ENCODE measurements at regions not wholly inside any gene's neighbourhood (a gene's known extent, or its start where the extent isn't known, plus 50 kb on each side); places are given as distances from the start of the nearest gene placed in this dataset.

DNA sequence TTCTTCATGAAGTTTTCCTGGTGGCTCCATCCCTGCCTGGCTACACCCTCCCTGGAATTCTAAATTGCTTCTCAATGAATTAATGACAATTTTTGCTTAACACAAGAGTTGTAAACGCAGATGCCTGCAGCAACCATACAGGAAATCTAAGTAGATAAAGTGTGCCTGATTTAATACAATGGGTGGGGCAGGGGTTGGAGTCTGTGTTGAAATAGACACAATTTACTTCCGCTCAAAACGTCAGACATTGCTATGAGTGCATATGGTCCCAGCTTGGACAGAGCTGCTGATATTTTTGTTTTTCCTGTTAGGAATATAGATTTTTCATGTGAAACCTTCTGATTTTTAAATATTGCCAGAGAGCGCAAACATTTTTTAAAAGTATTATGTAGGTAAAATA is 1235.0 kb upstream of the SORCS1 start:
- Histone ChIP-seq H3K36me3 (ENCODE audit: control insufficient read depth in 1 of 2, insufficient read depth in 2 of 2, low read length in 2 of 2) (no peaks in the 10 kb centered on the region), H3K27ac (ENCODE audit: low read depth, low read length) (no peak overlapping the region), H3K4me1 (ENCODE audit: control insufficient read depth in 1 of 2, insufficient read depth in 2 of 2, low read length in 2 of 2) (no peaks in the 10 kb centered on the region), H3K9ac (ENCODE audit: low read depth in 1 of 2, low read length in 2 of 2) (no peak overlapping the region), H3K4me3 (ENCODE audit: low read depth in 1 of 2, low read length in 2 of 2) (no peak overlapping the region), H3K27me3 (ENCODE audit: control insufficient read depth in 1 of 2, insufficient read depth in 2 of 2, low read length in 2 of 2) (no peaks in the 10 kb centered on the region), H3K9me3 (ENCODE audit: control insufficient read depth in 1 of 2, low read length in 2 of 2) (peaks cover 0 to 6% of the 10 kb centered on the region in 2 donors)

DNA sequence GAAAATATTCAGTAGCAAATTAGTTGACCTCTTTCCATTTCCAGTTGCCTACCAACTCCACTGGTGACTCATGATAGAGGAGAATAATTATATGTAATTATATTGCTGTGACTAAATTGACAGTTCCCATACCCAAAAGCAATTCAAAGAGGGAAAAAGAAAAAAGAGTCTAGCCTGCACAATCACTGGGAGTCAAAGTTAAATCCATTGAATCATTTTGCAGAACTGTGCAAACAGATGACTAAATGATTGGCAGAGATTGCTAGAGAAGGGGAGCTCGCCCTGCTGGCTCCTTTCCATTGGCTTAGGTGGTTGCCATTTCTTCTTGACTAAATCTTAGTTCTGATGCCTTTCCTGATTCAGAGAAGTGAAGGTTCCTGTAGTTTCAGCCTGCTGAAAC is 1228.6 kb upstream of the SORCS1 start:
- Histone ChIP-seq H3K9ac (ENCODE audit: low read depth in 1 of 2, low read length in 2 of 2) (no peak overlapping the region), H3K4me1 (ENCODE audit: control insufficient read depth in 1 of 2, insufficient read depth in 2 of 2, low read length in 2 of 2) (no peaks in the 10 kb centered on the region), H3K27ac (ENCODE audit: low read depth, low read length) (no peak overlapping the region), H3K4me3 (ENCODE audit: low read depth in 1 of 2, low read length in 2 of 2) (no peak overlapping the region), H3K9me3 (ENCODE audit: control insufficient read depth in 1 of 2, low read length in 2 of 2) (no peaks in the 10 kb centered on the region), H3K27me3 (ENCODE audit: control insufficient read depth in 1 of 2, insufficient read depth in 2 of 2, low read length in 2 of 2) (no peaks in the 10 kb centered on the region), H3K36me3 (ENCODE audit: control insufficient read depth in 1 of 2, insufficient read depth in 2 of 2, low read length in 2 of 2) (no peaks in the 10 kb centered on the region)

DNA sequence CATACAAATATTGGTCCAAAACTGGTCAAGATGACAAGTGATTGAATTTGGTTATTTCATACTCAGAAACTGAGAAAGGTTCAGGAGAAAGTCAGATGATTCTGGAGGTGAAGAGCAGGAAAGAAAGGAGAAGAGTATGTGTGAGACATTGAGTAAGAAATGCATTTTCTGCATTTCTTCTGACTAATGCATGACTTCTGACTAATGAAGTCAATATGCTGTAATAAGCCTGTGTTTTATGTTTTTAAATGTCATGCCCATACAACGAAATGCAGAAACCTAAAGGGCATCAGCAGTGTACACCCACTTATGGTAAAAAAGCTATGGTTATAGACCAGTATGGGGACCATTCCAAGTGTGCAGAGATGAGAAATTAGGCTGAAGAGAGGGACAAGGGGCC is 1227.8 kb upstream of the SORCS1 start:
- H3K9ac ChIP-seq (ENCODE audit: low read depth in 1 of 2, low read length in 2 of 2), result no peak overlapping the region
- H3K4me3 ChIP-seq (ENCODE audit: low read depth in 1 of 2, low read length in 2 of 2), result no peak overlapping the region

DNA sequence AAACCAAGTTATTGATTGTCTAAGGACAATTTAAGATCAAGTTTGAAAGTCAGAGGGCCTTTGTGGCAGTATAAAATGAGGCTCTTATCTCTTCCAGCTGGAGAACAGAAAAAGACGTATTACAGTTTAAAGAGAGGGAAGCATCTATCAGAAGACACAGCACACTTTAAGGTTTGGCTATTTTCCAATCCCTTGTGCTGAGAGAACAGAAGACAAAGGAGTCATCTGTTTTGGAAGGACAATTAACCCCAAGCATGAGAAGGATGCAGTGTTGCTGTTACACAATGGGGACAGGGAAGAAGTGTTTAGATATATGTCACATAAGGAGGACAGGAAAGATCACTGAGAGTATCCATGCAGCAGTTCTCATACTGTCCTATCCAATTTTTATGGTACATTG is 1224.2 kb upstream of the SORCS1 start:
- Histone ChIP-seq H3K27me3 (ENCODE audit: control insufficient read depth in 1 of 2, insufficient read depth in 2 of 2, low read length in 2 of 2) (no peaks in the 10 kb centered on the region), H3K27ac (ENCODE audit: low read depth, low read length) (no peak overlapping the region), H3K36me3 (ENCODE audit: control insufficient read depth in 1 of 2, insufficient read depth in 2 of 2, low read length in 2 of 2) (no peaks in the 10 kb centered on the region), H3K4me1 (ENCODE audit: control insufficient read depth in 1 of 2, insufficient read depth in 2 of 2, low read length in 2 of 2) (no peaks in the 10 kb centered on the region), H3K9me3 (ENCODE audit: control insufficient read depth in 1 of 2, low read length in 2 of 2) (no peaks in the 10 kb centered on the region), H3K4me3 (ENCODE audit: low read depth in 1 of 2, low read length in 2 of 2) (no peak overlapping the region), H3K9ac (ENCODE audit: low read depth in 1 of 2, low read length in 2 of 2) (no peak overlapping the region)

More for the DNA sequence above, 1227.8 kb upstream of the SORCS1 start:
- H3K27ac ChIP-seq (ENCODE audit: low read depth, low read length), result no peak overlapping the region
- no peaks in the 10 kb centered on the region for H3K36me3 ChIP-seq (ENCODE audit: control insufficient read depth in 1 of 2, insufficient read depth in 2 of 2, low read length in 2 of 2)
- H3K4me1 ChIP-seq (ENCODE audit: control insufficient read depth in 1 of 2, insufficient read depth in 2 of 2, low read length in 2 of 2), result no peaks in the 10 kb centered on the region
- H3K9me3 ChIP-seq (ENCODE audit: control insufficient read depth in 1 of 2, low read length in 2 of 2), result no peaks in the 10 kb centered on the region
- no peaks in the 10 kb centered on the region for H3K27me3 ChIP-seq (ENCODE audit: control insufficient read depth in 1 of 2, insufficient read depth in 2 of 2, low read length in 2 of 2)

DNA sequence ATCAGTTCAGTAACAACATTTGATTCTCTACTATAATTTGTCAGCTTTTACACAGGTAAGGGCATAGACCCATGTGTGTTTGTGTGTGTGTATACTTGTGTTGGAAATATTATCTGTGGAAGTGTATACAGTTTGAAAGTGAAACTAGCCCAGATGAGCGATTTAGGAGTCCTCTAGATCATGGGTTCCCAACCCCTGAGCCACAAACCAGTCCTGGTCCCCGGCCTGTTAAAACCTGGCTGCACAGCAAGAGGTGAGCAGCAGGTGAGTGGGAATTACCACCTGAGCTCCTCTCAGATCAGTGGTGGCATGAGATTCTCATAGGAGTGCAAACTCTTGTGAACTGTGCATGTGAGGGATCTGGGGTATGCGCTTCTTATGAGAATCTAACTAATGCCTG is 1221.5 kb upstream of the SORCS1 start:
- no peaks in the 10 kb centered on the region for H3K9me3 ChIP-seq (ENCODE audit: control insufficient read depth in 1 of 2, low read length in 2 of 2)
- H3K9ac ChIP-seq (ENCODE audit: low read depth in 1 of 2, low read length in 2 of 2), result no peak overlapping the region
- H3K27ac ChIP-seq (ENCODE audit: low read depth, low read length), result no peak overlapping the region
- no peaks in the 10 kb centered on the region for H3K27me3 ChIP-seq (ENCODE audit: control insufficient read depth in 1 of 2, insufficient read depth in 2 of 2, low read length in 2 of 2)
- no peaks in the 10 kb centered on the region for H3K4me1 ChIP-seq (ENCODE audit: control insufficient read depth in 1 of 2, insufficient read depth in 2 of 2, low read length in 2 of 2)
- H3K36me3 ChIP-seq (ENCODE audit: control insufficient read depth in 1 of 2, insufficient read depth in 2 of 2, low read length in 2 of 2), result no peaks in the 10 kb centered on the region
- H3K4me3 ChIP-seq (ENCODE audit: low read depth in 1 of 2, low read length in 2 of 2), result no peak overlapping the region

DNA sequence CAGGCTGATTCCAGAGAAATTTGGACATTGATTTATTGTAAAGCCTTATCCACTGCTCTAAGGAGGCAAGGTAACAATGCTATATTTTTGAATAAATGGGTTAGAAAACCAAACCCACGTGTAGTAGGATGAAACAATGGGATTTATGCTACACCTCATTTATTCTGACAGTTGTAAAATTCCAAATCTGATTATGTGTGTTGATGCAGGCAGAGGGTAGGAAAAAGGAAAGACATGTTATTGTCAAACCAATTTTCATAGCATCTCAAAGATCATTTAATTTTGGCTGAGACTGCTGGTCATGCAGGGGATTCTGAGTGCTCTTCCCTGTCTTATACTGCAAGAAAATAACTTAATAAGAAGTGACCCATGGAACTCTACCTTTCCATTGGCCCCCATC is 1219.9 kb upstream of the SORCS1 start:
- H3K4me1 ChIP-seq (ENCODE audit: control insufficient read depth in 1 of 2, insufficient read depth in 2 of 2, low read length in 2 of 2), result no peaks in the 10 kb centered on the region
- H3K4me3 ChIP-seq (ENCODE audit: low read depth in 1 of 2, low read length in 2 of 2), result no peak overlapping the region
- no peaks in the 10 kb centered on the region for H3K9me3 ChIP-seq (ENCODE audit: control insufficient read depth in 1 of 2, low read length in 2 of 2)
- H3K9ac ChIP-seq (ENCODE audit: low read depth in 1 of 2, low read length in 2 of 2), result no peak overlapping the region
- H3K27ac ChIP-seq (ENCODE audit: low read depth, low read length), result no peak overlapping the region
- no peaks in the 10 kb centered on the region for H3K36me3 ChIP-seq (ENCODE audit: control insufficient read depth in 1 of 2, insufficient read depth in 2 of 2, low read length in 2 of 2)
- no peaks in the 10 kb centered on the region for H3K27me3 ChIP-seq (ENCODE audit: control insufficient read depth in 1 of 2, insufficient read depth in 2 of 2, low read length in 2 of 2)

DNA sequence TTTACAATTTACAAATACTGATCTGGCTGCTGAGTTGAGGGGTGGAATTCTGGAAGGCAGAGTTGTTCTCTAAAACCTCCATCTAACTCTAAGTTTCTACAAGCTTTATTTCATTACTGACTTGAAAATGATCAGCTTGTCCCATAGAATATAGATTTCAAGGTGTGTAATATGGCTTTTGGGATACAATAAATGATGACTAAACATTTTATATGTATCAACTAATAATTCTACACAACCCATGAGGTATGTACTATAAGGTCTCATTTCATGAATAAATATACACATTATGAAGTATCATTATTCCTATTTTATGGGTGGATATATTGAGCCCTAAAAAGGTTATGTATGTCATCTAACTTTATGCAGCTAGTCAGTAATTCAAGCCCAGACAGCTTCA is 1214.3 kb upstream of the SORCS1 start:
- Histone ChIP-seq H3K9ac (ENCODE audit: low read depth in 1 of 2, low read length in 2 of 2) (no peak overlapping the region), H3K9me3 (ENCODE audit: control insufficient read depth in 1 of 2, low read length in 2 of 2) (peaks cover 0 to 6% of the 10 kb centered on the region in 2 donors), H3K27ac (ENCODE audit: low read depth, low read length) (no peak overlapping the region), H3K4me1 (ENCODE audit: control insufficient read depth in 1 of 2, insufficient read depth in 2 of 2, low read length in 2 of 2) (no peaks in the 10 kb centered on the region), H3K27me3 (ENCODE audit: control insufficient read depth in 1 of 2, insufficient read depth in 2 of 2, low read length in 2 of 2) (no peaks in the 10 kb centered on the region), H3K4me3 (ENCODE audit: low read depth in 1 of 2, low read length in 2 of 2) (no peak overlapping the region), H3K36me3 (ENCODE audit: control insufficient read depth in 1 of 2, insufficient read depth in 2 of 2, low read length in 2 of 2) (no peaks in the 10 kb centered on the region)

DNA sequence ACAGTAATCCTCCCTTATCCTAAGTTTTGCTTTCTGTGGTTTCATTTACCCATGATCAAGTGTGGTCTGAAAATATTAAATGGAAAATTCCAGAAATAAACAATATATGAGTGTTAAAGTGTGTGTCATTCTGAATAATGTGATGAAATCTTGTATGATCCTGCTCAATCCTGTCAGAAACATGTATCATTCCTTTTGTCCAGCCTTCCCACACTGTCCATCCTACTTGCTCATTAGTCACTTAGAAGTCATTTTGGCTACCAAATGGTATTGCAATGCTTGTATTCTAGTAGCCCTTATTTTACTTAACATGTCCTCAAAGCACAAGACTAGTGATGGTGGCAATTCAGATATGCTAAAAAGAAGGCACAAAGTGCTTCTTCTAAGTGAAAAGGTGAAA is 1211.2 kb upstream of the SORCS1 start:
- Histone ChIP-seq H3K9ac (ENCODE audit: low read depth in 1 of 2, low read length in 2 of 2) (no peak overlapping the region), H3K4me3 (ENCODE audit: low read depth in 1 of 2, low read length in 2 of 2) (no peak overlapping the region), H3K27me3 (ENCODE audit: control insufficient read depth in 1 of 2, insufficient read depth in 2 of 2, low read length in 2 of 2) (no peaks in the 10 kb centered on the region), H3K27ac (ENCODE audit: low read depth, low read length) (no peak overlapping the region), H3K36me3 (ENCODE audit: control insufficient read depth in 1 of 2, insufficient read depth in 2 of 2, low read length in 2 of 2) (no peaks in the 10 kb centered on the region), H3K4me1 (ENCODE audit: control insufficient read depth in 1 of 2, insufficient read depth in 2 of 2, low read length in 2 of 2) (no peaks in the 10 kb centered on the region), H3K9me3 (ENCODE audit: control insufficient read depth in 1 of 2, low read length in 2 of 2) (peaks cover 0 to 6% of the 10 kb centered on the region in 2 donors)

DNA sequence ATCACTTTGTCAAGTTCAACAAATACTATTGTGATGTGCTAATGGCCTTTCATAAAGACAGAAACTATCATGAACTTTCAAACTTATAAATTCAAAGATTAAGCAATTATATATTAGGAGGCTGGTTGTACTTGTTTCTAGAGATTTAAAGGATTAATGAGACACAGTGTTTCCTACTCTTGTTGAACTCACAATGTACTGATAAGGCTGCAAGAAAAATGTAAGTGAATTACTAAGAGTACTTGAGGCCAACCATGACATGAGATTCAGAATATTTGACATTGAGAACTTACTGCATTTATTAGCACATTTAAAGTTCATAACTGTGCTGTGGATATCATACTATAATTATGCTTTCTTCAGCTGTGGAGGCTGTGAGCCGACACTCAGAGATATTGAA is 1210.5 kb upstream of the SORCS1 start:
- peaks cover 0 to 6% of the 10 kb centered on the region in 2 donors for H3K9me3 ChIP-seq (ENCODE audit: control insufficient read depth in 1 of 2, low read length in 2 of 2)
- H3K9ac ChIP-seq (ENCODE audit: low read depth in 1 of 2, low read length in 2 of 2), result no peak overlapping the region
- H3K4me3 ChIP-seq (ENCODE audit: low read depth in 1 of 2, low read length in 2 of 2), result no peak overlapping the region
- no peaks in the 10 kb centered on the region for H3K4me1 ChIP-seq (ENCODE audit: control insufficient read depth in 1 of 2, insufficient read depth in 2 of 2, low read length in 2 of 2)
- no peaks in the 10 kb centered on the region for H3K36me3 ChIP-seq (ENCODE audit: control insufficient read depth in 1 of 2, insufficient read depth in 2 of 2, low read length in 2 of 2)
- no peak overlapping the region for H3K27ac ChIP-seq (ENCODE audit: low read depth, low read length)
- no peaks in the 10 kb centered on the region for H3K27me3 ChIP-seq (ENCODE audit: control insufficient read depth in 1 of 2, insufficient read depth in 2 of 2, low read length in 2 of 2)

DNA sequence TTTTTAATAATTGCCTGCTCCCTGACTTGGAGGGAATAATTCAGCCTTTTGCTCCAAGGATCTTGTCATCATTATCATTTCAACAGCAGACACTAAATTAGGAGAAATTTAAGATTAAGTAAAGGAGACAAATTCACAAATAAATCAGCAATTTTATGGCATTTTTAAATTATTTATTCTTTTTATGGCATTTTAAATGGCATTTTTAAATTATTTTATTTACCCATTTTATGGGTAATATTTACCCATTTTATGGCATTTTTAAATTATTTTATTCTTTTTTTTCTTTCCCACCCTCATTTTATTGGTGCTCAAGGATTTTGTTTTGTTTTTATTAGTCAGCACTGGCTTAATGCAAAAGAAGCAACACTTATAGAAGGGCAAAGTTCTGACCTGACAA is 1201.0 kb upstream of the SORCS1 start:
- Histone ChIP-seq H3K4me1 (ENCODE audit: control insufficient read depth in 1 of 2, insufficient read depth in 2 of 2, low read length in 2 of 2) (no peaks in the 10 kb centered on the region), H3K27me3 (ENCODE audit: control insufficient read depth in 1 of 2, insufficient read depth in 2 of 2, low read length in 2 of 2) (no peaks in the 10 kb centered on the region), H3K9ac (ENCODE audit: low read depth in 1 of 2, low read length in 2 of 2) (no peak overlapping the region), H3K9me3 (ENCODE audit: control insufficient read depth in 1 of 2, low read length in 2 of 2) (no peaks in the 10 kb centered on the region), H3K27ac (ENCODE audit: low read depth, low read length) (no peak overlapping the region), H3K36me3 (ENCODE audit: control insufficient read depth in 1 of 2, insufficient read depth in 2 of 2, low read length in 2 of 2) (no peaks in the 10 kb centered on the region), H3K4me3 (ENCODE audit: low read depth in 1 of 2, low read length in 2 of 2) (no peak overlapping the region)

DNA sequence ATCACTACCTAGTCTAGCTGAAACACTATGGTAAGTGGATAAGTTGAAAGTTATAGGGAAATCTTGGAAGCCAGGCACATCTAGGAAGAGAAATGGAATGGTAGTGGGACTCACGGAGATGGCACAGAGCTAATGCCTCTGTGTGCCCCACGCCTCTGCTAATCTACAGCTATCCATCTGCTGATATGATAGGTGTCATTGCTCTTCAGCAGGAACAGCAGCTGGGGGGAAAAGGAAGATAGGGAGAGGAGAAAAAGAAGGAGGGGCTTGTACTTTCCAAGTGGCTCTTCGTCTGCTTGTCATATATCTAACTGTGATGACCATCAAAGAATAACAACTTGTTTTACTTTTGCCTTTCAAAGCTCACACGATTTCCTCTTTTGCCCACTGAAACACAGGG is 1199.1 kb upstream of the SORCS1 start:
- Histone ChIP-seq H3K36me3 (ENCODE audit: control insufficient read depth in 1 of 2, insufficient read depth in 2 of 2, low read length in 2 of 2) (no peaks in the 10 kb centered on the region), H3K9ac (ENCODE audit: low read depth in 1 of 2, low read length in 2 of 2) (no peak overlapping the region), H3K27me3 (ENCODE audit: control insufficient read depth in 1 of 2, insufficient read depth in 2 of 2, low read length in 2 of 2) (no peaks in the 10 kb centered on the region), H3K4me3 (ENCODE audit: low read depth in 1 of 2, low read length in 2 of 2) (no peak overlapping the region), H3K9me3 (ENCODE audit: control insufficient read depth in 1 of 2, low read length in 2 of 2) (no peaks in the 10 kb centered on the region), H3K27ac (ENCODE audit: low read depth, low read length) (no peak overlapping the region), H3K4me1 (ENCODE audit: control insufficient read depth in 1 of 2, insufficient read depth in 2 of 2, low read length in 2 of 2) (no peaks in the 10 kb centered on the region)

All from duodenal mucosa (tissue), 2 donors.